Retina (tissue), 1 donor: ENCODE measurements at regions not wholly inside any gene's neighbourhood (a gene's known extent, or its start where the extent isn't known, plus 50 kb on each side); places are given as distances from the start of the nearest gene placed in this dataset.

ENCODE experiments used
- DNase-seq: peaks from one replicate; pipeline ENCODE4 v3.0.0-alpha.2; 2016

GRCh38 chr18:22467760-22468553 is 50.2 kb upstream of the CTAGE1 start:
- DNase-seq, result no peak

GRCh38 chr18:22468554-22468891 is 50.8 kb upstream of the CTAGE1 start:
- no peak for DNase-seq

GRCh38 chr18:22469061-22469734 is 51.5 kb upstream of the CTAGE1 start:
- DNase-seq, result no peak

GRCh38 chr18:22469926-22470247 is 52.2 kb upstream of the CTAGE1 start:
- DNase-seq, result no peak

GRCh38 chr18:22470248-22471235 is 52.8 kb upstream of the CTAGE1 start:
- DNase-seq, result peak; percentile 49

GRCh38 chr18:22471546-22472131 is 53.9 kb upstream of the CTAGE1 start:
- no peak for DNase-seq

- DNase-seq, result no peak
These were observed 55.7 kb upstream of the CTAGE1 start for GRCh38 chr18:22473366-22473765.

GRCh38 chr18:22475426-22476100 is 57.8 kb upstream of the CTAGE1 start:
- DNase-seq, result no peak

- DNase-seq, result no peak
These were observed 59.5 kb upstream of the CTAGE1 start for GRCh38 chr18:22477222-22477621.

- DNase-seq, result no peak
These were observed 65.2 kb upstream of the CTAGE1 start for GRCh38 chr18:22482948-22483347.

- no peak for DNase-seq
These were observed 65.7 kb upstream of the CTAGE1 start for GRCh38 chr18:22483407-22483806.

GRCh38 chr18:22484471-22484870 is 66.8 kb upstream of the CTAGE1 start:
- no peak for DNase-seq

- no peak for DNase-seq
These were observed 68.1 kb upstream of the CTAGE1 start for GRCh38 chr18:22485808-22486244.

- no peak for DNase-seq
These were observed 69.0 kb upstream of the CTAGE1 start for GRCh38 chr18:22486667-22487066.

- no peak for DNase-seq
These were observed 70.8 kb upstream of the CTAGE1 start for GRCh38 chr18:22488554-22488953.

GRCh38 chr18:22489704-22490103 is 72.0 kb upstream of the CTAGE1 start:
- no peak for DNase-seq

GRCh38 chr18:22490429-22490846 is 72.7 kb upstream of the CTAGE1 start:
- no peak for DNase-seq

- DNase-seq, result no peak
These were observed 75.5 kb upstream of the CTAGE1 start for GRCh38 chr18:22493255-22493654.

- no peak for DNase-seq
These were observed 76.2 kb upstream of the CTAGE1 start for GRCh38 chr18:22493940-22494339.

- no peak for DNase-seq
These were observed 77.1 kb upstream of the CTAGE1 start for GRCh38 chr18:22494771-22495170.

- no peak for DNase-seq
These were observed 81.7 kb upstream of the CTAGE1 start for GRCh38 chr18:22499421-22499820.

- no peak for DNase-seq
These were observed 86.1 kb upstream of the CTAGE1 start for GRCh38 chr18:22503803-22504202.
